HCT116 (cell line): ENCODE measurements at regions not wholly inside any gene's neighbourhood (a gene's known extent, or its start where the extent isn't known, plus 50 kb on each side); places are given as distances from the start of the nearest gene placed in this dataset.

Experiments used
- ATAC-seq: fragments of 200-7000 bp; cut with Tn5 transposase; 2 replicates; pipeline ENCODE4 v1.9.1; 2020; ENCODE audit warnings: mild to moderate bottlenecking, moderate library complexity
- BruUV-seq: library from RNA; stranded (reverse); fragments of 400-500 nt; replicated peaks from 2 replicates; lab custom pipeline; 2021; lab: Mats Ljungman, UMichigan
- CTCF ChIA-PET: fragments of 300-600 bp; sonication (Branson Sonifier 250); formaldehyde crosslinking; loops from one replicate; lab custom pipeline; 2021; ENCODE audit warnings: antibody characterized with exemption; lab: Charles Lee
- POLR2A ChIA-PET: fragments of 300-600, 350-600 bp; sonication (Branson Sonifier 250); formaldehyde crosslinking; loops from one replicate; lab custom pipeline; 2021; ENCODE audit warnings: antibody characterized with exemption; lab: Charles Lee
- RAD21 ChIA-PET, 2 experiments: fragments of 300-600 bp; sonication (Branson Sonifier 250); formaldehyde crosslinking; loops; one replicate each; lab custom pipeline; 2023; ENCODE audit warnings: low total read pairs in 2 of 2; ENCODE audit not compliant: uncharacterized antibody in 2 of 2, unreplicated experiment in 2 of 2, low non-redundant PET in 1 of 2; lab: Charles Lee
- DNase-seq: peaks from one replicate; pipeline ENCODE4 v3.0.0-alpha.2; 2010; ENCODE audit warnings: low read depth, low spot score
- H2AFZ ChIP-seq: fragments of 200-600 bp; shearing (Covaris generic), sonication (generic); 2 replicates; pipeline ENCODE4 v1.6.1; 2017; ENCODE audit warnings: low read depth, mixed run types, mixed read lengths, antibody characterized with exemption, low read length; ENCODE audit not compliant: poor library complexity, severe bottlenecking
- H3K27ac ChIP-seq: 2 replicates; pipeline ENCODE4 v1.5.1; 2012; ENCODE audit warnings: low read depth, low read length
- H3K27me3 ChIP-seq: fragments of 200-600 bp; sonication (generic); 2 replicates; pipeline ENCODE4 v1.6.1; 2016; ENCODE audit warnings: mixed run types, low read length, mixed read lengths; ENCODE audit not compliant: insufficient read depth
- H3K36me3 ChIP-seq, 2 experiments: fragments of 200-500 bp in 1 of 2; fragments of 200-600 bp in 1 of 2; sonication (Bioruptor generic) in 1 of 2; sonication (generic) in 1 of 2; 2 replicates each; pipeline versions ENCODE4 v1.5.1 to v1.6.1; 2014 to 2016; ENCODE audit warnings: low read length in 2 of 2, inconsistent platforms in 1 of 2, mixed read lengths in 1 of 2, mixed run types in 1 of 2; ENCODE audit not compliant: insufficient read depth in 2 of 2, control insufficient read depth in 1 of 2
- H3K4me1 ChIP-seq, 2 experiments: fragments of 200-600 bp in 1 of 2; sonication (generic) in 1 of 2; 2 replicates each; pipeline versions ENCODE4 v1.5.1 to v1.6.1; 2012 to 2017; ENCODE audit warnings: low read length in 2 of 2, inconsistent platforms in 1 of 2, mild to moderate bottlenecking in 1 of 2, mixed read lengths in 1 of 2, mixed run types in 1 of 2, moderate library complexity in 1 of 2; ENCODE audit not compliant: insufficient read depth in 2 of 2, control insufficient read depth in 1 of 2
- H3K4me2 ChIP-seq: fragments of 200-600 bp; sonication (generic); 2 replicates; pipeline ENCODE4 v1.6.1; 2017; ENCODE audit warnings: mixed run types, low read length, mixed read lengths
- H3K4me3 ChIP-seq, 2 experiments: fragments of 200-600 bp in 1 of 2; sonication (generic) in 1 of 2; replicated peaks in 1 of 2; 2 replicates each; pipeline ENCODE4 v1.5.1; 2011 to 2016; ENCODE audit warnings: low read length in 2 of 2, control low read depth in 1 of 2, low read depth in 1 of 2, mild to moderate bottlenecking in 1 of 2, mixed read lengths in 1 of 2, mixed run types in 1 of 2
- H3K79me2 ChIP-seq: fragments of 200-600 bp; sonication (generic); 2 replicates; pipeline ENCODE4 v1.6.1; 2017; ENCODE audit warnings: mild to moderate bottlenecking, mixed run types, low read length, moderate library complexity, mixed read lengths; ENCODE audit not compliant: insufficient read depth
- H3K9ac ChIP-seq: fragments of 200-600 bp; sonication (generic); 2 replicates; pipeline ENCODE4 v1.6.1; 2016; ENCODE audit warnings: low read length, mixed read lengths
- H3K9me2 ChIP-seq: fragments of 200-600 bp; sonication (generic), shearing (Covaris generic); 2 replicates; pipeline ENCODE4 v1.6.1; 2017; ENCODE audit warnings: mixed run types, mild to moderate bottlenecking, moderate library complexity; ENCODE audit not compliant: insufficient read depth
- H3K9me3 ChIP-seq, 2 experiments: fragments of 200-500 bp in 1 of 2; fragments of 200-600 bp in 1 of 2; sonication (Bioruptor generic) in 1 of 2; sonication (generic) in 1 of 2; 2 replicates each; pipeline ENCODE4 v1.6.1; 2014 to 2017; ENCODE audit warnings: low read length in 2 of 2, mixed read lengths in 2 of 2, inconsistent platforms in 1 of 2, low read depth in 1 of 2, mild to moderate bottlenecking in 1 of 2, mixed run types in 1 of 2, moderate library complexity in 1 of 2; ENCODE audit not compliant: control insufficient read depth in 1 of 2, insufficient read depth in 1 of 2
- H4K20me1 ChIP-seq: fragments of 200-600 bp; sonication (generic), shearing (Covaris generic); 2 replicates; pipeline ENCODE4 v1.6.1; 2017; ENCODE audit warnings: mixed run types, mild to moderate bottlenecking, moderate library complexity; ENCODE audit not compliant: insufficient read depth
- CEBPB ChIP-seq: IDR thresholded peaks from 2 replicates; pipeline ENCODE4 v1.6.1; 2012; ENCODE audit warnings: low read depth
- RAD21 ChIP-seq: IDR thresholded peaks from 2 replicates; pipeline ENCODE4 v1.6.1; 2012; ENCODE audit warnings: low read depth, mild to moderate bottlenecking
- ZNF274 ChIP-seq: fragments of 200-500 bp; sonication (Bioruptor generic); IDR thresholded peaks from 2 replicates; pipeline ENCODE4 v1.6.1; 2014; ENCODE audit warnings: mild to moderate bottlenecking, low read depth, low read length, inconsistent platforms
- intact Hi-C: fragments of 100-400 bp; cut with micrococcal nuclease; formaldehyde crosslinking; loops from 2 replicates; pipeline ENCODE4 v1.10.0; 2022

DNA sequence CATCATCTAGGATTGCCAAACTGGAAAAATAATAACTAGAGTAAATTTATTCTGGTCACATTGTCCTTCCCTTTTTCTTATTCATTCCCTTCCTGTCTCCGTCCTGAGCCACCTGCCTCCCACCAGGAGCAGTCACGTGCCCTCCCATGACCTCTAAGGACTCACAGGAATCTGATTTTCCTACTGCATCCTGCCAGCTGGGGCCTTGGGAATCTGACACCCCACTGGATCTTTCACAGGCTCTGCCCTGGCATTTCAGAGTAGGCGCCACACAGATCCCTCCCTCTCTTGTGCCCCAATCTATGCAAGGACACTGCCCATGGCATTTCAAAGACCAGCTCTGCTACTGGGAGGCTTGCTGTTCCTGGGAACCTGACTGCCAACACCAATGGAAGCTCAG lies 520.5 kb downstream of the PPARGC1A start:
- BruUV-seq = no TSS peak
- ChIA-PET CTCF (no interaction called here), RAD21 (no interaction called here), POLR2A (no interaction called here)
- Histone ChIP-seq H3K4me3 (no peak overlapping the region), H3K79me2 (no peaks in the 10 kb centered on the region), H3K36me3 (no peaks in the 10 kb centered on the region), H3K9ac (no peak overlapping the region), H3K9me3 (peaks cover 17 to 26% of the 10 kb centered on the region in 2 experiments; a peak in 2 of 4 replicates), H3K27ac (no peak overlapping the region), H3K9me2 (no peaks in the 10 kb centered on the region), H3K27me3 (no peaks in the 10 kb centered on the region), H3K4me1 (no peaks in the 10 kb centered on the region), H3K4me2 (no peak overlapping the region), H2AFZ (no peak overlapping the region), H4K20me1 (no peaks in the 10 kb centered on the region)
- no peak for DNase-seq
- TF ChIP-seq ZNF274 (no peak), RAD21 (no peak)
- no peak for ATAC-seq
- intact Hi-C loops = no loop called here

DNA sequence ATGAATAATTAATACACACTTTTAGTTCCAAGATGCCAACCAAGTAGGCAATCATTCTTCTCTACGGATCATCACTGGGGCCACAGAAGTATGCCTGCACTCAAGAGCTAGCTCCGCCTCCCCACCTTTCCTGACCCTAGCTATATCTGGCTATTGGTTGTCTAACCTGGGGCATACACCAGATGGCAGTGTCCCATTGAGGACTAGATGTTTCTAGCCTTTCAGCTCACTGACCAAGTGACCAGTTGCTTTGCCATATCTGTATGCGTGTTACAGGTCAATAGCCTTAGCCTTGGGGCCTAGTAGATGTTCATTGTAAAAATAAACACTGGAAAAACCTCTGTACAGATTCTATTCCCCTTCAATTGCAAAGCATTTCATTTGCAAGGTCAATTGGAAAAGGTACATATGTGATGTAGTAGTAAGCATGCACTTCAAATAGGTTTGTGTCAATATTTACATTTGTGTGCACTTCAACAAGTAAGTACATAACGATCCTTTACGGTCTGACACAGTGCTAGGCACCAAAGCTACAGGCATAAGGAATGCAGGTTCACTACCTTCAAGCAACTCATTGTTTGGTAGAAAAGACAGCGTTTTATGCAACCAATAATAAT lies 521.7 kb downstream of the PPARGC1A start:
- no peaks in the 10 kb centered on the region for H3K36me3 ChIP-seq
- H3K9ac ChIP-seq = no peak overlapping the region
- peaks cover 17 to 22% of the 10 kb centered on the region in 2 experiments; a peak in 2 of 4 replicates for H3K9me3 ChIP-seq
- ChIA-PET POLR2A (no interaction called here), CTCF (no interaction called here), RAD21 (no interaction called here)
- H3K27ac ChIP-seq = no peak overlapping the region
- intact Hi-C loops = no loop called here
- no peak overlapping the region for H2AFZ ChIP-seq
- H3K4me1 ChIP-seq = no peaks in the 10 kb centered on the region
- no peak overlapping the region for H3K4me3 ChIP-seq
- DNase-seq (no peak), ATAC-seq (no peak)
- no peaks in the 10 kb centered on the region for H4K20me1 ChIP-seq
- TF ChIP-seq CEBPB = no peak
- H3K27me3 ChIP-seq = no peaks in the 10 kb centered on the region
- H3K9me2 ChIP-seq = no peaks in the 10 kb centered on the region
- H3K79me2 ChIP-seq = no peaks in the 10 kb centered on the region
- no peak overlapping the region for H3K4me2 ChIP-seq
- no TSS peak for BruUV-seq
